ENCODE measurements at regions not wholly inside any gene's neighbourhood (a gene's known extent, or its start where the extent isn't known, plus 50 kb on each side); places are given as distances from the start of the nearest gene placed in this dataset.

DNA sequence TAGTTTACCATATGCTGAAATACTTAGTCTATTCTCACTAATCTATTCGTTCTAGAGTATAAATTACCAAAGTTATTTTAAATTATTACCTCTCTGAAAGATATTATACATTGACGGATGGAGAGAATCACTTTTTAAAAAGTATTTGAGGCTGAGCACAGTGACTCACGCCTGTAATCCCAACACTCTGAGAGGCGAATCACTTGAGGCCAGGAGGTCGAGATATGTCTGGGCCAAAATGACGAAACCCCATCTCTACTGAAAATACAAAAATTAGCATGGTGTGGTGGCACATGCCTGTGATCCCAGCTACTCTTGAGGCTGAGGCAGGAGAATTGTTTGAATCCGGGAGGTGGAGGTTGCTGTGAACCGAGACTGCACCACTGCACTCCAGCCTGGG, 64.0 kb upstream of the SPATA31C2 start:
- ChIA-PET RAD21 (ENCODE audit: low non-redundant PET in 1 of 2, low total read pairs in 2 of 2, uncharacterized antibody in 2 of 2, unreplicated experiment in 2 of 2) (no interaction called here), POLR2A (no interaction called here), CTCF (no interaction called here)
- intact Hi-C loops (cut with micrococcal nuclease): no loop called here
- no peak overlapping the region for H3K27ac ChIP-seq (ENCODE audit: low read depth, low read length)
- H2AFZ ChIP-seq (ENCODE audit: low read depth, low read length, poor library complexity, severe bottlenecking): no peak overlapping the region
- no peak overlapping the region for H3K4me2 ChIP-seq (ENCODE audit: low read length)
- no peaks in the 10 kb centered on the region for H3K36me3 ChIP-seq (ENCODE audit: control insufficient read depth in 1 of 2, insufficient read depth in 2 of 2, low read length in 2 of 2)
- H3K79me2 ChIP-seq (ENCODE audit: insufficient read depth, low read length): no peaks in the 10 kb centered on the region
- ATAC-seq (no peak), DNase-seq (ENCODE audit: low read depth, low spot score) (no peak)
- no peak for TF ChIP-seq FOSL1 (IDR thresholded peaks at IDR 0.05; ENCODE audit: low read depth)
- TF ChIP-seq, protein P1, sequence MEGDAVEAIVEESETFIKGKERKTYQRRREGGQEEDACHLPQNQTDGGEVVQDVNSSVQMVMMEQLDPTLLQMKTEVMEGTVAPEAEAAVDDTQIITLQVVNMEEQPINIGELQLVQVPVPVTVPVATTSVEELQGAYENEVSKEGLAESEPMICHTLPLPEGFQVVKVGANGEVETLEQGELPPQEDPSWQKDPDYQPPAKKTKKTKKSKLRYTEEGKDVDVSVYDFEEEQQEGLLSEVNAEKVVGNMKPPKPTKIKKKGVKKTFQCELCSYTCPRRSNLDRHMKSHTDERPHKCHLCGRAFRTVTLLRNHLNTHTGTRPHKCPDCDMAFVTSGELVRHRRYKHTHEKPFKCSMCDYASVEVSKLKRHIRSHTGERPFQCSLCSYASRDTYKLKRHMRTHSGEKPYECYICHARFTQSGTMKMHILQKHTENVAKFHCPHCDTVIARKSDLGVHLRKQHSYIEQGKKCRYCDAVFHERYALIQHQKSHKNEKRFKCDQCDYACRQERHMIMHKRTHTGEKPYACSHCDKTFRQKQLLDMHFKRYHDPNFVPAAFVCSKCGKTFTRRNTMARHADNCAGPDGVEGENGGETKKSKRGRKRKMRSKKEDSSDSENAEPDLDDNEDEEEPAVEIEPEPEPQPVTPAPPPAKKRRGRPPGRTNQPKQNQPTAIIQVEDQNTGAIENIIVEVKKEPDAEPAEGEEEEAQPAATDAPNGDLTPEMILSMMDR (IDR thresholded peaks at IDR 0.05 in 2 of 3, conservative IDR thresholded peaks at IDR 0.05 in 1 of 3; ENCODE audit: borderline replicate concordance in 1 of 3, insufficient read depth in 1 of 3, low read depth in 2 of 3, low read length in 2 of 3): no peak
- no peak for TF ChIP-seq CEBPB (IDR thresholded peaks at IDR 0.05; ENCODE audit: low read depth)
- no peak for TF ChIP-seq EGR1 (IDR thresholded peaks at IDR 0.05; ENCODE audit: low read depth)
- TF ChIP-seq REST (IDR thresholded peaks at IDR 0.05; ENCODE audit: low read depth): no peak
- TF ChIP-seq POLR2AphosphoS5 (IDR thresholded peaks at IDR 0.05; ENCODE audit: low read depth, low read length): no peak
- no peak for TF ChIP-seq ELF1 (IDR thresholded peaks at IDR 0.05; ENCODE audit: borderline replicate concordance, low read depth)
- TF ChIP-seq POLR2A (IDR thresholded peaks at IDR 0.05; ENCODE audit: borderline replicate concordance, extremely low read depth, insufficient read depth, insufficient read length): no peak
- TF ChIP-seq CBX3 (IDR thresholded peaks at IDR 0.05; ENCODE audit: low read depth): no peak
- TF ChIP-seq ZFX (IDR thresholded peaks at IDR 0.05): no peak
- no peak overlapping the region for H3K4me3 ChIP-seq (replicated peaks in 1 of 2; ENCODE audit: low read depth in 1 of 2, low read length in 2 of 2)
- BruUV-seq (replicated peaks): no TSS peak
- H4K20me1 ChIP-seq (ENCODE audit: insufficient read depth): no peaks in the 10 kb centered on the region
- no peaks in the 10 kb centered on the region for H3K9me3 ChIP-seq (ENCODE audit: control insufficient read depth in 1 of 2, insufficient read depth in 1 of 2, low read depth in 1 of 2, low read length in 2 of 2)
- no peak overlapping the region for H3K9ac ChIP-seq (ENCODE audit: low read length)
- peaks cover 8 to 12% of the 10 kb centered on the region in 2 experiments; a peak in 2 of 4 replicates for H3K4me1 ChIP-seq (ENCODE audit: control insufficient read depth in 1 of 2, insufficient read depth in 2 of 2, low read length in 2 of 2)
- H3K27me3 ChIP-seq (ENCODE audit: insufficient read depth, low read length): no peaks in the 10 kb centered on the region
- no peaks in the 10 kb centered on the region for H3K9me2 ChIP-seq (ENCODE audit: insufficient read depth)
